Suprapubic skin (tissue), 4 donors: ENCODE measurements at regions not wholly inside any gene's neighbourhood (a gene's known extent, or its start where the extent isn't known, plus 50 kb on each side); places are given as distances from the start of the nearest gene placed in this dataset.

Source experiments
- DNase-seq, 2 donors: peaks; one replicate each; pipeline ENCODE4 v3.0.0-alpha.2; 2019; ENCODE audit warnings: low spot score in 2 of 2
- H3K27ac ChIP-seq: fragments of 200-600 bp; sonication (generic); one replicate; pipeline ENCODE4 v1.5.1; 2019
- H3K27me3 ChIP-seq: fragments of 200-600 bp; sonication (generic); one replicate; pipeline ENCODE4 v1.5.1; 2019
- H3K36me3 ChIP-seq: fragments of 200-600 bp; sonication (generic); one replicate; pipeline ENCODE4 v1.5.1; 2019
- H3K4me1 ChIP-seq: fragments of 200-600 bp; sonication (generic); one replicate; pipeline ENCODE4 v1.5.1; 2019
- H3K4me3 ChIP-seq: fragments of 200-600 bp; sonication (generic); one replicate; pipeline ENCODE4 v1.5.1; 2019; ENCODE audit warnings: mild to moderate bottlenecking
- H3K9me3 ChIP-seq: fragments of 200-600 bp; sonication (generic); one replicate; pipeline ENCODE4 v1.5.1; 2019
- EP300 ChIP-seq: sonication (generic); formaldehyde crosslinking; IDR thresholded peaks from one replicate; pipeline ENCODE4 v1.6.1; 2017; ENCODE audit warnings: antibody characterized with exemption
- POLR2A ChIP-seq, 2 donors: fragments of 450-650 bp; IDR thresholded peaks; one replicate each; pipeline ENCODE4 v1.6.1; 2017; ENCODE audit warnings: antibody characterized with exemption in 2 of 2, mild to moderate bottlenecking in 2 of 2, moderate library complexity in 2 of 2
- POLR2AphosphoS5 ChIP-seq, 3 donors: sonication (generic); formaldehyde crosslinking; IDR thresholded peaks; one replicate each; pipeline ENCODE4 v1.6.1; 2017; ENCODE audit warnings: antibody characterized with exemption in 3 of 3
- WGBS: methylation state at CpG from one replicate; pipeline ENCODE4 v1.1.5; 2018; 5-methylcytosine and 5-hydroxymethylcytosine counted together
- TF ChIP-seq, protein P1 (sequence below), 2 donors: fragments of 200-600 bp in 1 of 2; fragments of 450-650 bp in 1 of 2; sonication (generic) in 1 of 2; IDR thresholded peaks; one replicate each; pipeline ENCODE4 v1.5.1; 2016 to 2019; ENCODE audit warnings: antibody characterized with exemption in 2 of 2, mild to moderate bottlenecking in 1 of 2, moderate library complexity in 1 of 2

DNA sequence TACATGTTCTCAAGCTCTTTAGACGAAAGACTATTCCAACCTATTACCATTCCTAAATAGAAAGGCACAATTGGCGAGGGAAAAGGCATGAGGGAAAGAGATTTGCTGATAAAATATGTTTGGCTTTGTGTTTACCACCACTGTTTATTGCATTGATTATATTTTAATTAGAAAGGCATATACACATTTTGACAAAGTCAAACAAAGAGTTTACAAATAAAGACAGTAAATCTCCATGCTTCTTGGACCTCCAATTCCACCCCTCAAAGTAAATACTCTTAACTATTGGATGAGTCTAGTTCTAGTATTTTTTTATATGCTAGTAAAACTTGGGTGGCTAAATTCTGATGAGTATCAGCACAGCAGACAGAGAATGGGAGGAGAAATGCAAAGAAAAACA, 521.4 kb downstream of the FBXO15 start:
- no peaks in the 10 kb centered on the region for H3K27me3 ChIP-seq
- DNase-seq: no peak
- no peaks in the 10 kb centered on the region for H3K4me1 ChIP-seq
- TF ChIP-seq, protein P1, sequence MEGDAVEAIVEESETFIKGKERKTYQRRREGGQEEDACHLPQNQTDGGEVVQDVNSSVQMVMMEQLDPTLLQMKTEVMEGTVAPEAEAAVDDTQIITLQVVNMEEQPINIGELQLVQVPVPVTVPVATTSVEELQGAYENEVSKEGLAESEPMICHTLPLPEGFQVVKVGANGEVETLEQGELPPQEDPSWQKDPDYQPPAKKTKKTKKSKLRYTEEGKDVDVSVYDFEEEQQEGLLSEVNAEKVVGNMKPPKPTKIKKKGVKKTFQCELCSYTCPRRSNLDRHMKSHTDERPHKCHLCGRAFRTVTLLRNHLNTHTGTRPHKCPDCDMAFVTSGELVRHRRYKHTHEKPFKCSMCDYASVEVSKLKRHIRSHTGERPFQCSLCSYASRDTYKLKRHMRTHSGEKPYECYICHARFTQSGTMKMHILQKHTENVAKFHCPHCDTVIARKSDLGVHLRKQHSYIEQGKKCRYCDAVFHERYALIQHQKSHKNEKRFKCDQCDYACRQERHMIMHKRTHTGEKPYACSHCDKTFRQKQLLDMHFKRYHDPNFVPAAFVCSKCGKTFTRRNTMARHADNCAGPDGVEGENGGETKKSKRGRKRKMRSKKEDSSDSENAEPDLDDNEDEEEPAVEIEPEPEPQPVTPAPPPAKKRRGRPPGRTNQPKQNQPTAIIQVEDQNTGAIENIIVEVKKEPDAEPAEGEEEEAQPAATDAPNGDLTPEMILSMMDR (IDR thresholded peaks at IDR 0.05): no peak
- TF ChIP-seq EP300: no peak
- TF ChIP-seq POLR2A (IDR thresholded peaks at IDR 0.05): no peak
- TF ChIP-seq POLR2AphosphoS5 (IDR thresholded peaks at IDR 0.05): no peak
- no peak overlapping the region for H3K27ac ChIP-seq
- no peaks in the 10 kb centered on the region for H3K36me3 ChIP-seq
- H3K9me3 ChIP-seq: no peaks in the 10 kb centered on the region
- 68% methylated on average over 2 of the region's 2 CpGs for WGBS
- H3K4me3 ChIP-seq: no peak overlapping the region

GRCh38 chr18:73621091-73621490, 526.5 kb downstream of the FBXO15 start:
- TF ChIP-seq, protein P1 (IDR thresholded peaks at IDR 0.05): no peak
- TF ChIP-seq POLR2AphosphoS5 (IDR thresholded peaks at IDR 0.05): no peak
- TF ChIP-seq POLR2A (IDR thresholded peaks at IDR 0.05): no peak
- no peak for TF ChIP-seq EP300
- no peak overlapping the region for H3K4me3 ChIP-seq
- WGBS: 30% methylated on average over 1 of the region's 1 CpG

GRCh38 chr18:73617981-73618380, 529.7 kb downstream of the FBXO15 start:
- Histone ChIP-seq H3K4me3 (no peak overlapping the region), H3K27me3 (no peaks in the 10 kb centered on the region), H3K9me3 (no peaks in the 10 kb centered on the region), H3K27ac (no peak overlapping the region), H3K36me3 (no peaks in the 10 kb centered on the region), H3K4me1 (no peaks in the 10 kb centered on the region)
- TF ChIP-seq EP300: no peak
- no peak for TF ChIP-seq POLR2A (IDR thresholded peaks at IDR 0.05)
- no peak for TF ChIP-seq POLR2AphosphoS5 (IDR thresholded peaks at IDR 0.05)
- TF ChIP-seq, protein P1 (IDR thresholded peaks at IDR 0.05): no peak
- no peak for DNase-seq

More at GRCh38 chr18:73621091-73621490, 526.5 kb downstream of the FBXO15 start:
- DNase-seq: no peak
- H3K9me3 ChIP-seq: no peaks in the 10 kb centered on the region
- H3K4me1 ChIP-seq: no peaks in the 10 kb centered on the region
- no peaks in the 10 kb centered on the region for H3K27me3 ChIP-seq
- H3K36me3 ChIP-seq: no peaks in the 10 kb centered on the region
- H3K27ac ChIP-seq: no peak overlapping the region

- H3K36me3 ChIP-seq: no peaks in the 10 kb centered on the region
- no peaks in the 10 kb centered on the region for H3K27me3 ChIP-seq
- 86% methylated on average over 3 of the region's 3 CpGs for WGBS
- no peaks in the 10 kb centered on the region for H3K9me3 ChIP-seq
- no peak for DNase-seq
- no peak for TF ChIP-seq EP300
- TF ChIP-seq POLR2AphosphoS5 (IDR thresholded peaks at IDR 0.05): no peak
- TF ChIP-seq POLR2A (IDR thresholded peaks at IDR 0.05): no peak
- TF ChIP-seq, protein P1 (IDR thresholded peaks at IDR 0.05): no peak
- no peaks in the 10 kb centered on the region for H3K4me1 ChIP-seq
- no peak overlapping the region for H3K4me3 ChIP-seq
- H3K27ac ChIP-seq: no peak overlapping the region
Measured at GRCh38 chr18:73615506-73615905, 532.1 kb downstream of the FBXO15 start.

DNA sequence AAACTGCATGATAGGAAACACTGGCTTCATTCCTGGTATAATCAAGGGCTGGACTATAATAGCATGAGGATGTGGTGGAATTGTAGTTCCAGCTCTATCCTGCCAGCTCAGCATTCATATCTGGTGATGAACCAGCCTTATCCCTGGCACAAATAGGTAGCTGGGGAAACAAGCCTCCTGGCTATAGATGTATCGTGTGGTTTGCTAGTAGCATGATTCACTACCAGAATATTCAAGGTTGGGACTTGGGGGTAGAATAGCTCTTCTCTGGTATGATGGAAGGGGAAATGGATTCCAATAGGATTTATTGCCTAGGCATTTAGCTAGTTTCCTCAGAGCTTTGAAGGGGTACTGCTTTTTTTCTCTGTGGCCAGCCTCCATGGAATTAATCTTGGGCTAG, 532.8 kb downstream of the FBXO15 start:
- Histone ChIP-seq H3K4me3 (no peak overlapping the region), H3K27me3 (no peaks in the 10 kb centered on the region), H3K9me3 (no peaks in the 10 kb centered on the region), H3K27ac (no peak overlapping the region), H3K4me1 (no peaks in the 10 kb centered on the region), H3K36me3 (no peaks in the 10 kb centered on the region)
- TF ChIP-seq POLR2AphosphoS5 (IDR thresholded peaks at IDR 0.05): no peak
- TF ChIP-seq POLR2A (IDR thresholded peaks at IDR 0.05): no peak
- TF ChIP-seq, protein P1 (IDR thresholded peaks at IDR 0.05): no peak
- no peak for TF ChIP-seq EP300
- DNase-seq: no peak
- 60% methylated on average over 1 of the region's 1 CpG for WGBS
